SK-N-SH (cell line): ENCODE measurements at regions not wholly inside any gene's neighbourhood (a gene's known extent, or its start where the extent isn't known, plus 50 kb on each side); places are given as distances from the start of the nearest gene placed in this dataset.

Source experiments
- CTCF ChIA-PET: fragments of 300-600, 350-600 bp; formaldehyde crosslinking; extraction: SDS; loops from one replicate; lab custom pipeline; 2021; lab: Yijun Ruan, JAX
- POLR2A ChIA-PET: fragments of 350-600 bp; sonication (Branson Sonifier 250); formaldehyde crosslinking; extraction: SDS; loops from one replicate; lab custom pipeline; 2020; ENCODE audit warnings: antibody characterized with exemption, inconsistent platforms; lab: Yijun Ruan, JAX
- DNase-seq: peaks from one replicate; pipeline ENCODE4 v3.0.0; 2012
- H2AFZ ChIP-seq: fragments of 200-600 bp; sonication (generic); 2 replicates; pipeline ENCODE4 v1.8.1; 2016; ENCODE audit warnings: antibody characterized with exemption, mild to moderate bottlenecking, low read depth
- H3F3A ChIP-seq: fragments of 200-600 bp; sonication (generic); replicated peaks from 2 replicates; pipeline ENCODE3; 2016; ENCODE audit warnings: antibody characterized with exemption, mild to moderate bottlenecking; ENCODE audit not compliant: insufficient read depth
- H3K27ac ChIP-seq, 2 experiments: fragments of 200-500 bp in 1 of 2; fragments of 200-600 bp in 1 of 2; sonication (Bioruptor generic) in 1 of 2; sonication (generic), shearing (Covaris generic) in 1 of 2; 2 replicates each; pipeline versions ENCODE4 v1.5.1 to v1.6.1; 2014 to 2016; ENCODE audit warnings: low read depth in 2 of 2, inconsistent platforms in 1 of 2, low read length in 1 of 2, mild to moderate bottlenecking in 1 of 2, mixed read lengths in 1 of 2
- H3K27me3 ChIP-seq: fragments of 200-600 bp; sonication (generic), shearing (Covaris generic); 2 replicates; pipeline ENCODE4 v1.6.1; 2016; ENCODE audit warnings: mixed run types; ENCODE audit not compliant: insufficient read depth
- H3K36me3 ChIP-seq, 2 experiments: fragments of 200-500 bp in 1 of 2; fragments of 200-600 bp in 1 of 2; sonication (Bioruptor generic) in 1 of 2; sonication (generic) in 1 of 2; replicated peaks in 1 of 2; 2 replicates each; pipeline versions ENCODE3 to v1.5.1; 2014 to 2016; ENCODE audit warnings: low read length in 1 of 2, mild to moderate bottlenecking in 1 of 2; ENCODE audit not compliant: insufficient read depth in 2 of 2, control insufficient read depth in 1 of 2
- H3K4me1 ChIP-seq, 2 experiments: fragments of 200-500 bp in 1 of 2; fragments of 200-600 bp in 1 of 2; sonication (Bioruptor generic) in 1 of 2; sonication (generic), shearing (Covaris generic) in 1 of 2; 2 replicates each; pipeline versions ENCODE4 v1.5.1 to v1.6.1; 2014 to 2016; ENCODE audit warnings: low read depth in 1 of 2, low read length in 1 of 2, mixed run types in 1 of 2; ENCODE audit not compliant: insufficient read depth in 2 of 2, control insufficient read depth in 1 of 2
- H3K4me2 ChIP-seq: fragments of 200-600 bp; sonication (generic), shearing (Covaris generic); 2 replicates; pipeline ENCODE4 v1.6.1; 2017; ENCODE audit warnings: mixed run types
- H3K4me3 ChIP-seq, 2 experiments: fragments of 200-500 bp in 1 of 2; fragments of 200-600 bp in 1 of 2; sonication (Bioruptor generic) in 1 of 2; sonication (generic), shearing (Covaris generic) in 1 of 2; 2 replicates each; pipeline versions ENCODE4 v1.5.1 to v1.8.1; 2014 to 2016; ENCODE audit warnings: low read depth in 2 of 2, inconsistent platforms in 1 of 2, low read length in 1 of 2, mild to moderate bottlenecking in 1 of 2, mixed read lengths in 1 of 2, moderate library complexity in 1 of 2
- H3K79me2 ChIP-seq: fragments of 200-600 bp; sonication (generic); 2 replicates; pipeline ENCODE4 v1.8.1; 2017; ENCODE audit warnings: mild to moderate bottlenecking; ENCODE audit not compliant: insufficient read depth
- H3K9ac ChIP-seq: fragments of 200-600 bp; sonication (generic); 2 replicates; pipeline ENCODE4 v1.6.1; 2017; ENCODE audit warnings: mixed run types
- H3K9me2 ChIP-seq: fragments of 200-600 bp; sonication (generic); 2 replicates; pipeline ENCODE4 v1.6.1; 2017; ENCODE audit warnings: mixed run types
- H3K9me3 ChIP-seq: fragments of 200-600 bp; sonication (generic); 2 replicates; pipeline ENCODE4 v1.6.1; 2017; ENCODE audit warnings: mixed run types, mild to moderate bottlenecking, moderate library complexity
- H4K20me1 ChIP-seq: fragments of 200-600 bp; sonication (generic); 2 replicates; pipeline ENCODE4 v1.6.1; 2017; ENCODE audit warnings: mild to moderate bottlenecking, mixed run types; ENCODE audit not compliant: insufficient read depth
- CHD2 ChIP-seq: fragments of 150-350 bp; IDR thresholded peaks from 2 replicates; pipeline ENCODE4 v1.6.1; 2018; ENCODE audit warnings: low read length; ENCODE audit not compliant: partially characterized antibody
- ELF1 ChIP-seq: IDR thresholded peaks from 2 replicates; pipeline ENCODE4 v1.4.0; 2012
- FOXJ3 ChIP-seq: sonication (generic); formaldehyde crosslinking; IDR thresholded peaks from 2 replicates; pipeline ENCODE4 v1.5.1; 2020; ENCODE audit warnings: mild to moderate bottlenecking, missing genetic modification reagents
- GABPA ChIP-seq: IDR thresholded peaks from 2 replicates; pipeline ENCODE4 v1.4.0; 2012; ENCODE audit warnings: low read depth, mild to moderate bottlenecking
- GATA2 ChIP-seq: sonication (generic); formaldehyde crosslinking; IDR thresholded peaks from 2 replicates; pipeline ENCODE4 v1.5.0; 2020; ENCODE audit warnings: mild to moderate bottlenecking, missing genetic modification reagents
- IRF3 ChIP-seq: fragments of 150-350 bp; IDR thresholded peaks from 2 replicates; pipeline ENCODE4 v1.6.1; 2016; ENCODE audit warnings: mild to moderate bottlenecking, low read depth, low read length
- MXI1 ChIP-seq: IDR thresholded peaks from 2 replicates; pipeline ENCODE4 v1.6.1; 2012; ENCODE audit warnings: mild to moderate bottlenecking, low read depth, low read length, improper control_type of control experiment
- NFIC ChIP-seq: IDR thresholded peaks from 2 replicates; pipeline ENCODE4 v1.4.0; 2012; ENCODE audit warnings: borderline replicate concordance
- NRF1 ChIP-seq: IDR thresholded peaks from 2 replicates; pipeline ENCODE4 v1.6.1; 2012; ENCODE audit warnings: low read depth, mild to moderate bottlenecking, low read length
- PBX3 ChIP-seq: IDR thresholded peaks from 2 replicates; pipeline ENCODE4; 2012
- RCOR1 ChIP-seq: fragments of 150-350 bp; IDR thresholded peaks from 2 replicates; pipeline ENCODE4 v1.6.1; 2017; ENCODE audit warnings: antibody characterized with exemption, low read length
- REST ChIP-seq: IDR thresholded peaks from 2 replicates; pipeline ENCODE4 v1.6.1; 2012; ENCODE audit warnings: mild to moderate bottlenecking, low read depth, low read length, moderate library complexity
- RFX5 ChIP-seq: IDR thresholded peaks from 2 replicates; pipeline ENCODE4 v1.6.1; 2012; ENCODE audit warnings: mild to moderate bottlenecking, improper control_type of control experiment, low read length
- SIN3A ChIP-seq: IDR thresholded peaks from 2 replicates; pipeline ENCODE4 v1.6.1; 2012; ENCODE audit warnings: low read depth, mild to moderate bottlenecking, low read length, moderate library complexity, borderline replicate concordance
- SMC3 ChIP-seq: IDR thresholded peaks from 2 replicates; pipeline ENCODE4 v1.6.1; 2012; ENCODE audit warnings: low read depth, low read length, improper control_type of control experiment
- TEAD4 ChIP-seq: IDR thresholded peaks from 2 replicates; pipeline ENCODE4 v1.4.0; 2012; ENCODE audit warnings: mild to moderate bottlenecking, borderline replicate concordance; ENCODE audit not compliant: insufficient read depth
- USF1 ChIP-seq: IDR thresholded peaks from 2 replicates; pipeline ENCODE4 v1.4.0; 2012; ENCODE audit warnings: low read depth, borderline replicate concordance
- ZBTB33 ChIP-seq: IDR thresholded peaks from 2 replicates; pipeline ENCODE4 v1.4.0; 2012; ENCODE audit warnings: low read depth, borderline replicate concordance

GRCh38 chr6:141141870-141142269 lies 990.9 kb upstream of the GJE1 start (continued):
- no peak for TF ChIP-seq PBX3
- no peak for TF ChIP-seq ELF1
- no peak for TF ChIP-seq GABPA

GRCh38 chr6:141140905-141141304 lies 991.8 kb upstream of the GJE1 start:
- Histone ChIP-seq H3F3A (no peaks in the 10 kb centered on the region), H2AFZ (no peak overlapping the region), H3K9me3 (no peaks in the 10 kb centered on the region; the same call in 1 of the 2 replicates), H4K20me1 (no peaks in the 10 kb centered on the region), H3K79me2 (no peaks in the 10 kb centered on the region), H3K4me2 (no peak overlapping the region), H3K9ac (no peak overlapping the region), H3K36me3 (no peaks in the 10 kb centered on the region), H3K4me1 (no peaks in the 10 kb centered on the region), H3K9me2 (no peaks in the 10 kb centered on the region), H3K4me3 (no peak overlapping the region), H3K27ac (no peak overlapping the region), H3K27me3 (no peaks in the 10 kb centered on the region; the same call in 1 of the 2 replicates)
- POLR2A ChIA-PET: no interaction called here
- TF ChIP-seq NRF1 (no peak), REST (no peak), USF1 (no peak), NFIC (no peak), SMC3 (no peak), RCOR1 (no peak), SIN3A (no peak), ZBTB33 (no peak), MXI1 (no peak), FOXJ3 (CRISPR knock-in tag) (no peak), CHD2 (no peak), IRF3 (no peak), RFX5 (no peak), GATA2 (CRISPR knock-in tag) (no peak), TEAD4 (no peak)
- no peak for DNase-seq
- CTCF ChIA-PET: no interaction called here
